ENCODE measurements at regions not wholly inside any gene's neighbourhood (a gene's known extent, or its start where the extent isn't known, plus 50 kb on each side); places are given as distances from the start of the nearest gene placed in this dataset.

DNA sequence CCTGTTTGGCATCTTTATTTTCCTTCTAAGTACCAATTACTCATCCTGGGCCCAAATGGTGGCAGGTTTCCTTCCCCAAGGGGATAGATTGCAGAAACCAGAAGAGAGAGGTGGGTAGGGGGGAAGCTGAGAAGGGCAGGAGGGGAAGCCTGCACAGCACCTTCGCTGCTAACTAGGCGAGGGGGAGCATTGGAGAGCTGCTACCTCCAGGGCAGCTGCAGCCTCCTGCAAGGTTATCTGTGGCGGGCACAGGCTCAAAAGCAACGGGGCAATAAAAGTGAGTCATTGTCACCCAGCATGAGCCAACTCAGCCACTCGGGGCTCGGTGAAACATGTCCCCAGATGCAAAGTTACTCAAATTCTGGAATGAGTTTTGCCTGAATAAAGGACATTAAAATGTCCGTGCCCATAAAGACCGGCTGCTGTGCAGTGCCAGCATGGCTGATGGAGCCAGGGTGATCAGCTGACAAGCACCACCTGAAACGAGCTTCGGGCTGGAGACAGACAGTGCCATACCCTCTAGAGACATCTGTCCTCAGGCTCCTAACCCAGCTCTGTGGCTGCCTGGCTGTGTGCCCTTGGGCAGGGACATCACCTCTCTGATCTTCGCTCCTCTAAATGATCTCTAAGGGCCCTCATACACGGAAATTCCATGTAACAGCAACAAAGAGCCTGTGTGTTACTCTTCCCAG, 68.1 kb upstream of the GRIN2A start:
- no peaks in the 10 kb centered on the region for H3K9me3 ChIP-seq (ENCODE audit: control insufficient read depth in 1 of 2, insufficient read depth in 1 of 2, low read depth in 1 of 2, low read length in 2 of 2)
- H3K9me2 ChIP-seq (ENCODE audit: insufficient read depth): no peaks in the 10 kb centered on the region
- ChIA-PET RAD21 (ENCODE audit: low non-redundant PET in 1 of 2, low total read pairs in 2 of 2, uncharacterized antibody in 2 of 2, unreplicated experiment in 2 of 2) (no interaction called here), POLR2A (no interaction called here), CTCF (interaction anchor here (0.9 kb wide), 1 partner anchor 668 kb away, joined by 3 read pairs; no protein-coding TSS in a partner anchor)
- H3K4me2 ChIP-seq (ENCODE audit: low read length): peak overlapping the region; percentile 60
- no peaks in the 10 kb centered on the region for H3K36me3 ChIP-seq (ENCODE audit: control insufficient read depth in 1 of 2, insufficient read depth in 2 of 2, low read length in 2 of 2)
- DNase-seq (ENCODE audit: low read depth, low spot score) (peak; percentile 7), ATAC-seq (peak; percentile 91)
- no peaks in the 10 kb centered on the region for H3K27me3 ChIP-seq (ENCODE audit: insufficient read depth, low read length)
- no peaks in the 10 kb centered on the region for H3K79me2 ChIP-seq (ENCODE audit: insufficient read depth, low read length)
- H4K20me1 ChIP-seq (ENCODE audit: insufficient read depth): no peaks in the 10 kb centered on the region
- peak overlapping the region in 1 of 2 experiments; percentile 11; a peak in 1 of 4 replicates for H3K4me3 ChIP-seq (replicated peaks in 1 of 2; ENCODE audit: low read depth in 1 of 2, low read length in 2 of 2)
- H3K27ac ChIP-seq (ENCODE audit: low read depth, low read length): no peak overlapping the region
- TF ChIP-seq YY1 (IDR thresholded peaks at IDR 0.05; ENCODE audit: extremely low read depth, insufficient replicate concordance, low read depth, low read length) (no peak), TCF7L2 (IDR thresholded peaks at IDR 0.05; ENCODE audit: borderline replicate concordance, extremely low read depth, insufficient read depth, insufficient read length) (peak; percentile 32), FOSL1 (IDR thresholded peaks at IDR 0.05; ENCODE audit: low read depth) (peak; percentile 32)
- H3K9ac ChIP-seq (ENCODE audit: low read length): no peak overlapping the region
- no TSS peak for BruUV-seq (replicated peaks)
- peak overlapping the region; percentile 72 for H2AFZ ChIP-seq (ENCODE audit: low read depth, low read length, poor library complexity, severe bottlenecking)
- peaks cover 6 to 13% of the 10 kb centered on the region in 2 experiments; a peak in 2 of 4 replicates for H3K4me1 ChIP-seq (ENCODE audit: control insufficient read depth in 1 of 2, insufficient read depth in 2 of 2, low read length in 2 of 2)
- intact Hi-C loops (cut with micrococcal nuclease): no loop called here

DNA sequence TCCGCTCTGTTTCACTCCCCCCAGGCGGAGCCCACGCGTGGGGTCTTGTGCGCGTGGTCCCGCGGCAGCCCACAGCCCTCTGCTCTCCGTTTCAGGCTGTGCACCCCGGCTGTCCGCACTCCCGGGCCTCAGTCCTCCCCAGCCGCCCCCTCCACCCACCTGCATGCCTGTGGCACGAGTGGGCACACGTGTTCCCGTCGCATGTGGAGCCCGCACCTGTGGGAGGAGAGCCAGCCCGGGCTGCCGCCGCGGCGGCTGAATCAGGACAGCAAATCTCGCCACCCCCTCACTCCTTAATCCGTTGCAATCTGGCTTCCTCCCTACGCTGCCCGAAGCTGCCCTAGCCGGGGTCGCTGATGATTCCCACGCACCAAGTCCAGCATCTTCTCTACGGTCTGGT, 69.9 kb upstream of the GRIN2A start:
- intact Hi-C loops (cut with micrococcal nuclease): no loop called here
- no peaks in the 10 kb centered on the region for H3K9me3 ChIP-seq (ENCODE audit: control insufficient read depth in 1 of 2, insufficient read depth in 1 of 2, low read depth in 1 of 2, low read length in 2 of 2)
- peaks cover 6 to 16% of the 10 kb centered on the region in 2 experiments; a peak in 2 of 4 replicates for H3K4me1 ChIP-seq (ENCODE audit: control insufficient read depth in 1 of 2, insufficient read depth in 2 of 2, low read length in 2 of 2)
- no peak overlapping the region for H3K4me2 ChIP-seq (ENCODE audit: low read length)
- no peak overlapping the region for H3K27ac ChIP-seq (ENCODE audit: low read depth, low read length)
- RAD21 ChIA-PET (ENCODE audit: low non-redundant PET in 1 of 2, low total read pairs in 2 of 2, uncharacterized antibody in 2 of 2, unreplicated experiment in 2 of 2): no interaction called here
- POLR2A ChIA-PET: no interaction called here
- H4K20me1 ChIP-seq (ENCODE audit: insufficient read depth): no peaks in the 10 kb centered on the region
- no peak overlapping the region for H3K4me3 ChIP-seq (replicated peaks in 1 of 2; ENCODE audit: low read depth in 1 of 2, low read length in 2 of 2)
- H3K27me3 ChIP-seq (ENCODE audit: insufficient read depth, low read length): no peaks in the 10 kb centered on the region
- CTCF ChIA-PET: no interaction called here
- H2AFZ ChIP-seq (ENCODE audit: low read depth, low read length, poor library complexity, severe bottlenecking): no peak overlapping the region
- H3K79me2 ChIP-seq (ENCODE audit: insufficient read depth, low read length): no peaks in the 10 kb centered on the region
- no peak overlapping the region for H3K9ac ChIP-seq (ENCODE audit: low read length)
- no peaks in the 10 kb centered on the region for H3K36me3 ChIP-seq (ENCODE audit: control insufficient read depth in 1 of 2, insufficient read depth in 2 of 2, low read length in 2 of 2)
- no TSS peak for BruUV-seq (replicated peaks)
- no peak for ATAC-seq
- no peaks in the 10 kb centered on the region for H3K9me2 ChIP-seq (ENCODE audit: insufficient read depth)
- DNase-seq (ENCODE audit: low read depth, low spot score): no peak
- TF ChIP-seq TCF7L2 (IDR thresholded peaks at IDR 0.05; ENCODE audit: borderline replicate concordance, extremely low read depth, insufficient read depth, insufficient read length): no peak
- TF ChIP-seq, protein P1, sequence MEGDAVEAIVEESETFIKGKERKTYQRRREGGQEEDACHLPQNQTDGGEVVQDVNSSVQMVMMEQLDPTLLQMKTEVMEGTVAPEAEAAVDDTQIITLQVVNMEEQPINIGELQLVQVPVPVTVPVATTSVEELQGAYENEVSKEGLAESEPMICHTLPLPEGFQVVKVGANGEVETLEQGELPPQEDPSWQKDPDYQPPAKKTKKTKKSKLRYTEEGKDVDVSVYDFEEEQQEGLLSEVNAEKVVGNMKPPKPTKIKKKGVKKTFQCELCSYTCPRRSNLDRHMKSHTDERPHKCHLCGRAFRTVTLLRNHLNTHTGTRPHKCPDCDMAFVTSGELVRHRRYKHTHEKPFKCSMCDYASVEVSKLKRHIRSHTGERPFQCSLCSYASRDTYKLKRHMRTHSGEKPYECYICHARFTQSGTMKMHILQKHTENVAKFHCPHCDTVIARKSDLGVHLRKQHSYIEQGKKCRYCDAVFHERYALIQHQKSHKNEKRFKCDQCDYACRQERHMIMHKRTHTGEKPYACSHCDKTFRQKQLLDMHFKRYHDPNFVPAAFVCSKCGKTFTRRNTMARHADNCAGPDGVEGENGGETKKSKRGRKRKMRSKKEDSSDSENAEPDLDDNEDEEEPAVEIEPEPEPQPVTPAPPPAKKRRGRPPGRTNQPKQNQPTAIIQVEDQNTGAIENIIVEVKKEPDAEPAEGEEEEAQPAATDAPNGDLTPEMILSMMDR (IDR thresholded peaks at IDR 0.05 in 2 of 3, conservative IDR thresholded peaks at IDR 0.05 in 1 of 3; ENCODE audit: borderline replicate concordance in 1 of 3, insufficient read depth in 1 of 3, low read depth in 2 of 3, low read length in 2 of 3): no peak
- TF ChIP-seq POLR2A (IDR thresholded peaks at IDR 0.05; ENCODE audit: borderline replicate concordance, extremely low read depth, insufficient read depth, insufficient read length): no peak
- TF ChIP-seq, protein P2, sequence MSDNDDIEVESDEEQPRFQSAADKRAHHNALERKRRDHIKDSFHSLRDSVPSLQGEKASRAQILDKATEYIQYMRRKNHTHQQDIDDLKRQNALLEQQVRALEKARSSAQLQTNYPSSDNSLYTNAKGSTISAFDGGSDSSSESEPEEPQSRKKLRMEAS (IDR thresholded peaks at IDR 0.05): no peak
- TF ChIP-seq POLR2AphosphoS5 (IDR thresholded peaks at IDR 0.05; ENCODE audit: low read depth, low read length): no peak
- TF ChIP-seq FOSL1 (IDR thresholded peaks at IDR 0.05; ENCODE audit: low read depth): no peak
- no peak for TF ChIP-seq EGR1 (IDR thresholded peaks at IDR 0.05; ENCODE audit: low read depth)
- TF ChIP-seq ZFX (IDR thresholded peaks at IDR 0.05): no peak
- no peak for TF ChIP-seq SIN3A (IDR thresholded peaks at IDR 0.05; ENCODE audit: low read depth)
- TF ChIP-seq, protein P3, sequence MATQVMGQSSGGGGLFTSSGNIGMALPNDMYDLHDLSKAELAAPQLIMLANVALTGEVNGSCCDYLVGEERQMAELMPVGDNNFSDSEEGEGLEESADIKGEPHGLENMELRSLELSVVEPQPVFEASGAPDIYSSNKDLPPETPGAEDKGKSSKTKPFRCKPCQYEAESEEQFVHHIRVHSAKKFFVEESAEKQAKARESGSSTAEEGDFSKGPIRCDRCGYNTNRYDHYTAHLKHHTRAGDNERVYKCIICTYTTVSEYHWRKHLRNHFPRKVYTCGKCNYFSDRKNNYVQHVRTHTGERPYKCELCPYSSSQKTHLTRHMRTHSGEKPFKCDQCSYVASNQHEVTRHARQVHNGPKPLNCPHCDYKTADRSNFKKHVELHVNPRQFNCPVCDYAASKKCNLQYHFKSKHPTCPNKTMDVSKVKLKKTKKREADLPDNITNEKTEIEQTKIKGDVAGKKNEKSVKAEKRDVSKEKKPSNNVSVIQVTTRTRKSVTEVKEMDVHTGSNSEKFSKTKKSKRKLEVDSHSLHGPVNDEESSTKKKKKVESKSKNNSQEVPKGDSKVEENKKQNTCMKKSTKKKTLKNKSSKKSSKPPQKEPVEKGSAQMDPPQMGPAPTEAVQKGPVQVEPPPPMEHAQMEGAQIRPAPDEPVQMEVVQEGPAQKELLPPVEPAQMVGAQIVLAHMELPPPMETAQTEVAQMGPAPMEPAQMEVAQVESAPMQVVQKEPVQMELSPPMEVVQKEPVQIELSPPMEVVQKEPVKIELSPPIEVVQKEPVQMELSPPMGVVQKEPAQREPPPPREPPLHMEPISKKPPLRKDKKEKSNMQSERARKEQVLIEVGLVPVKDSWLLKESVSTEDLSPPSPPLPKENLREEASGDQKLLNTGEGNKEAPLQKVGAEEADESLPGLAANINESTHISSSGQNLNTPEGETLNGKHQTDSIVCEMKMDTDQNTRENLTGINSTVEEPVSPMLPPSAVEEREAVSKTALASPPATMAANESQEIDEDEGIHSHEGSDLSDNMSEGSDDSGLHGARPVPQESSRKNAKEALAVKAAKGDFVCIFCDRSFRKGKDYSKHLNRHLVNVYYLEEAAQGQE (IDR thresholded peaks at IDR 0.05; ENCODE audit: low read depth): no peak
- no peak for TF ChIP-seq EZH2 (IDR thresholded peaks at IDR 0.05)
- TF ChIP-seq, protein P4, sequence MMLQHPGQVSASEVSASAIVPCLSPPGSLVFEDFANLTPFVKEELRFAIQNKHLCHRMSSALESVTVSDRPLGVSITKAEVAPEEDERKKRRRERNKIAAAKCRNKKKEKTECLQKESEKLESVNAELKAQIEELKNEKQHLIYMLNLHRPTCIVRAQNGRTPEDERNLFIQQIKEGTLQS (IDR thresholded peaks at IDR 0.05): no peak
- no peak for TF ChIP-seq ZNF274 (IDR thresholded peaks at IDR 0.05; ENCODE audit: low read depth, low read length)
